ENCODE measurements at regions not wholly inside any gene's neighbourhood (a gene's known extent, or its start where the extent isn't known, plus 50 kb on each side); places are given as distances from the start of the nearest gene placed in this dataset.

GRCh38 chr6:165745492-165745891 lies 82.5 kb upstream of the PDE10A start:
- TF ChIP-seq CTCF (conservative IDR thresholded peaks at IDR 0.05), result no peak
- TF ChIP-seq ZFX (IDR thresholded peaks at IDR 0.05), result no peak
- H3K27ac ChIP-seq, result no peak overlapping the region

GRCh38 chr6:165744555-165745228 lies 81.7 kb upstream of the PDE10A start:
- no peak overlapping the region for H3K27ac ChIP-seq

GRCh38 chr6:165743366-165743898 lies 80.4 kb upstream of the PDE10A start:
- TF ChIP-seq CTCF (conservative IDR thresholded peaks at IDR 0.05), result no peak
- TF ChIP-seq ZFX (IDR thresholded peaks at IDR 0.05), result no peak

More at GRCh38 chr6:165744555-165745228, 81.7 kb upstream of the PDE10A start:
- TF ChIP-seq CTCF (conservative IDR thresholded peaks at IDR 0.05) (no peak), ZFX (IDR thresholded peaks at IDR 0.05) (no peak)

GRCh38 chr6:165742047-165742446 lies 79.0 kb upstream of the PDE10A start:
- TF ChIP-seq ZFX (IDR thresholded peaks at IDR 0.05) (no peak), CTCF (conservative IDR thresholded peaks at IDR 0.05) (no peak)
- no peak overlapping the region for H3K27ac ChIP-seq

More at GRCh38 chr6:165743366-165743898, 80.4 kb upstream of the PDE10A start:
- no peak overlapping the region for H3K27ac ChIP-seq

- TF ChIP-seq ZFX (IDR thresholded peaks at IDR 0.05) (no peak), CTCF (conservative IDR thresholded peaks at IDR 0.05) (no peak)
- no peak overlapping the region for H3K27ac ChIP-seq
Observed at GRCh38 chr6:165737396-165737795, 74.4 kb upstream of the PDE10A start.

GRCh38 chr6:165735065-165735464 lies 72.0 kb upstream of the PDE10A start:
- no peak for TF ChIP-seq CTCF (conservative IDR thresholded peaks at IDR 0.05)
- TF ChIP-seq ZFX (IDR thresholded peaks at IDR 0.05), result no peak
- H3K27ac ChIP-seq, result no peak overlapping the region

- TF ChIP-seq ZFX (IDR thresholded peaks at IDR 0.05) (no peak), CTCF (conservative IDR thresholded peaks at IDR 0.05) (no peak)
- no peak overlapping the region for H3K27ac ChIP-seq
Observed at GRCh38 chr6:165733489-165733791, 70.4 kb upstream of the PDE10A start.
